ENCODE measurements at regions not wholly inside any gene's neighbourhood (a gene's known extent, or its start where the extent isn't known, plus 50 kb on each side); places are given as distances from the start of the nearest gene placed in this dataset.
"Not testable (repeated sequence)": the region's sequence is repeated elsewhere in the genome, so short reads cannot be mapped to it uniquely, and the experiment has no call there.

- DNase-seq, result no peak
Measured at GRCh38 chr2:56519806-56520205, 336.0 kb downstream of the CCDC85A start.

- no peak for DNase-seq
Measured at GRCh38 chr2:56522605-56523089, 338.9 kb downstream of the CCDC85A start.

GRCh38 chr2:56523816-56524215, 340.0 kb downstream of the CCDC85A start:
- no peak for DNase-seq

GRCh38 chr2:56531668-56532420, 348.1 kb downstream of the CCDC85A start:
- DNase-seq, result no peak

- DNase-seq, result no peak
Measured at GRCh38 chr2:56534321-56534720, 350.5 kb downstream of the CCDC85A start.

- DNase-seq, result no peak
Measured at GRCh38 chr2:56537756-56538155, 354.0 kb downstream of the CCDC85A start.

- no peak for DNase-seq
Measured at GRCh38 chr2:56539618-56540017, 355.8 kb downstream of the CCDC85A start.

- DNase-seq, result no peak
Measured at GRCh38 chr2:56540467-56540866, 356.7 kb downstream of the CCDC85A start.

GRCh38 chr2:56540916-56541315, 357.1 kb downstream of the CCDC85A start:
- no peak for DNase-seq

- no peak for DNase-seq
Measured at GRCh38 chr2:56542213-56542612, 358.4 kb downstream of the CCDC85A start.

GRCh38 chr2:56565143-56565542, 381.4 kb downstream of the CCDC85A start:
- DNase-seq, result no peak

GRCh38 chr2:56571074-56571473, 387.3 kb downstream of the CCDC85A start:
- no peak for DNase-seq

GRCh38 chr2:56576001-56576400, 392.2 kb downstream of the CCDC85A start:
- no peak for DNase-seq

GRCh38 chr2:56580242-56580641, 396.5 kb downstream of the CCDC85A start:
- peak; percentile 3 to 15 for DNase-seq

- no peak for DNase-seq
Measured at GRCh38 chr2:56582570-56582969, 398.8 kb downstream of the CCDC85A start.

- no peak for DNase-seq
Measured at GRCh38 chr2:56583796-56584315, 400.1 kb downstream of the CCDC85A start.

GRCh38 chr2:56587456-56587855, 403.7 kb downstream of the CCDC85A start:
- DNase-seq, result no peak

GRCh38 chr2:56589194-56589593, 405.4 kb downstream of the CCDC85A start:
- DNase-seq, result no peak

- DNase-seq, result no peak
Measured at GRCh38 chr2:56589835-56590234, 406.0 kb downstream of the CCDC85A start.

- no peak for DNase-seq
Measured at GRCh38 chr2:56590611-56591010, 406.8 kb downstream of the CCDC85A start.

- DNase-seq, result not testable (repeated sequence)
Measured at GRCh38 chr2:56606086-56606485, 422.3 kb downstream of the CCDC85A start.

- no peak for DNase-seq
Measured at GRCh38 chr2:56613254-56613653, 429.5 kb downstream of the CCDC85A start.

GRCh38 chr2:56613920-56614319, 430.1 kb downstream of the CCDC85A start:
- DNase-seq, result no peak

- no peak for DNase-seq
Measured at GRCh38 chr2:56615760-56616159, 432.0 kb downstream of the CCDC85A start.

GRCh38 chr2:56624181-56624580, 440.4 kb downstream of the CCDC85A start:
- DNase-seq, result no peak

All from SW 1271 (cell line).